HG02885 (cell line): ENCODE measurements at regions not wholly inside any gene's neighbourhood (a gene's known extent, or its start where the extent isn't known, plus 50 kb on each side); places are given as distances from the start of the nearest gene placed in this dataset.

ENCODE experiments used
- ATAC-seq: cut with Tn5 transposase; IDR thresholded peaks from one replicate; pipeline ENCODE4 v1.9.1; 2021; ENCODE audit warnings: mild to moderate bottlenecking; ENCODE audit not compliant: unreplicated experiment, poor library complexity

GRCh38 chr3:70583682-70584081 is 271.2 kb upstream of the MDFIC2 start:
- no peak for ATAC-seq

- no peak for ATAC-seq
These were observed 270.4 kb upstream of the MDFIC2 start for GRCh38 chr3:70582803-70583202.

- no peak for ATAC-seq
These were observed 267.6 kb upstream of the MDFIC2 start for GRCh38 chr3:70580021-70580420.

- ATAC-seq = no peak
These were observed 259.3 kb upstream of the MDFIC2 start for GRCh38 chr3:70571696-70572095.

DNA sequence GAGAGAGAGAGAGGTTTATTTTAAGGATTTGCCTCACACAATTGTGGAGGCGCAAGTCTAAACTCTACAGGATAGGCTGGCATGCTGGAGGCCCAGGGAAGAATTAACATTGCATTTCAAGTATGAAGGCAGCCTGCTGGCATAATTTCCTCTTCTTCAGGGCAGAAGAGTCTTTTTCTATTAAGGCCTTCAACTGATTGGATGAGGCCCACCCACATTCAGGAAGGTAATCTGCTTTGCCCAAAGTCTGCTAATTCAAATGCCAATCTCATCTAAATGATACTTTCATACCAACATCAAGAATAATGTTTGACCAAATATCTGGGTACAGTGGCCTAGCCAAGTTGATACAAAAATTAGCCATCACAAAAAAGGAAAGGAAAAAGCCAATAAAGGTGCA is 258.1 kb upstream of the MDFIC2 start:
- ATAC-seq = no peak

GRCh38 chr3:70568626-70569025 is 256.2 kb upstream of the MDFIC2 start:
- ATAC-seq = no peak

GRCh38 chr3:70565861-70566260 is 253.4 kb upstream of the MDFIC2 start:
- ATAC-seq = no peak

GRCh38 chr3:70564552-70564951 is 252.1 kb upstream of the MDFIC2 start:
- ATAC-seq = no peak

DNA sequence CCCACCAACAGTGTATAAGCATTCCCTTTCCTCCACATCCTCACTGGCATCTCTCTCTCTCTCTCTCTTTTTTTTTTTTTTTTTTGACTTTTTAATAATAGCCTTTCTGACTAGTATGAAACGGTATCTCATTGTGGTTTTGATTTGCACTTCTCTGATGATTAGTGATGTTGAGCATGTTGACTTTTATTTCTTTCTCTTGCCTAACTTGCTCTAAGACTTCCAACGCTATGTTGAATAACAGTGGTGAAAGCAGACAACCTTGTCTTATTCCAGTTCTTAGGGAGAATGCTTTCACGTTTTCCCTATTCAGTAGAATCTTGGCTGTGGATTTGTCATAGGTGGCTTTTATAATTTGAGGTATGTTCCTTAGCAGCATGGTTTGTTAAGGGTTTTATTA is 249.4 kb upstream of the MDFIC2 start:
- no peak for ATAC-seq

- no peak for ATAC-seq
These were observed 246.5 kb upstream of the MDFIC2 start for GRCh38 chr3:70558956-70559355.

DNA sequence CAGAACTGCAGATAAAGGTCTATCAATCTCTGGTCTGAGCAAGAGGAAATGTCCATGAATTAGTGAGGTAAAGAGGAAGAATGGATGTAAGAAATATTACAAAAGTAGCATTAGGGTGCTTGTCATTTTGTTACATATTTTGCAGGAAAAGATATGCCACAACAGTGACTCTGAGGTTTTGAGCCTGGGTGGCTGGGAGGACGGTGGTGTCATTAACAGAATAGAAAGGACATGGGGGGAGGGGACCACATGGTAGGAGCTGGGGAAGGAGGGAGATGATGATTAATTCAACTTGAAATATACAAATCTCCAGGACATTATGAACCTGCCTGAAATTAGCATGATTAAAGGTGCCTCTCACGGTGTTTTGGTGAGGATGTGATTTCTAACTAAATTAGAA is 245.5 kb upstream of the MDFIC2 start:
- no peak for ATAC-seq

GRCh38 chr3:70556056-70556455 is 243.6 kb upstream of the MDFIC2 start:
- ATAC-seq = no peak

- no peak for ATAC-seq
These were observed 241.7 kb upstream of the MDFIC2 start for GRCh38 chr3:70554170-70554569.

- peak; percentile 96 for ATAC-seq
These were observed 238.4 kb upstream of the MDFIC2 start for GRCh38 chr3:70550723-70551319.

GRCh38 chr3:70546679-70547078 is 234.2 kb upstream of the MDFIC2 start:
- no peak for ATAC-seq

GRCh38 chr3:70543493-70543892 is 231.1 kb upstream of the MDFIC2 start:
- ATAC-seq = no peak

GRCh38 chr3:70539908-70540307 is 227.5 kb upstream of the MDFIC2 start:
- ATAC-seq = no peak

DNA sequence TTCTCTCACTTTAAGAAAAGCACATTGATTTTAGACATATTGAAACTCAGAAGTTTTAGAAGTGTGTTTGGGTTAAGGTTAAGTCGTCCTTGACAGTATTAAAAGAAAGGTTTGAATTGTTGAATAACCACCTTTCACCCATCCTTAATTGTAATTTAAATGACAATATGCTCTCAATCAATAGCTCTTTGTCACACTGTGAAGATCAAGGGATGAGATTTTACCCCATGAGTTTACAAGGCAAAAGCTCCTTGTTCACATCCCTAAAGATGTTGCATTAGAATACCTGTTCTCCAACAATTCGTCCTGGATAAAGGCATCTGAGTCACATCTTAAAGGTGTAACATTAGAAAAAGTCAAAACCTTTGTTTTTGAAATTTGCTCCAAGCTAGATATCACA is 220.4 kb upstream of the MDFIC2 start:
- ATAC-seq = no peak

DNA sequence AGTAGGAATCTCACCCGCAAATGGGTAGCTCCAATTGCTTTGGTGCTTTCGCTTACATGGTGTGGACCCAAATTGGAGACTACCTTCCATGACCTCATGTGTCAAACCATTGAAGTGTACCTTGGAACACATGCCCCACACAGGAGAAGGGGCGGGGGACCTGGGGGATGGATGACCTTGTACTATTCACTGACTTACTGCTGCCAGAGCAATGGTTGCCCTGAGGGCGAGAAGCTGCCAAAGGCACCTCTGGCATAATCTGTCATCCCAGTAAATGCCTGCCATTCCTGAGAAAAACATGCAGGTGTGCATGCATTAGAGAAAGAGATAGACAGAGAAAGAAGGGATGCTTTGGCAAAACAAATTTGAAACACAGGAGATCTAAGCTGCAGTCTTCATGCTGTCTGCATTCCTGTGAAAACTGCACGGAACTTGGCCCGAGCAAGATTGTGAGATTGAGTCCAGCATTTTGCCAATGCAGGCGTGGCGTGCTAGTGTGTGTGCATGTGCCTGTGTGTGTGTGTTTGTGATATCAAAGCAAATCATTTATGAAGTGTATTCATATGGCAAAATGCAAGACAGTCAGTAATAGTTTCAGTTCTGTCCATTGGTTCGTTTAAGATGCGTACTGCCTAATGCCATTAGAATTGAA is 219.5 kb upstream of the MDFIC2 start:
- no peak for ATAC-seq

DNA sequence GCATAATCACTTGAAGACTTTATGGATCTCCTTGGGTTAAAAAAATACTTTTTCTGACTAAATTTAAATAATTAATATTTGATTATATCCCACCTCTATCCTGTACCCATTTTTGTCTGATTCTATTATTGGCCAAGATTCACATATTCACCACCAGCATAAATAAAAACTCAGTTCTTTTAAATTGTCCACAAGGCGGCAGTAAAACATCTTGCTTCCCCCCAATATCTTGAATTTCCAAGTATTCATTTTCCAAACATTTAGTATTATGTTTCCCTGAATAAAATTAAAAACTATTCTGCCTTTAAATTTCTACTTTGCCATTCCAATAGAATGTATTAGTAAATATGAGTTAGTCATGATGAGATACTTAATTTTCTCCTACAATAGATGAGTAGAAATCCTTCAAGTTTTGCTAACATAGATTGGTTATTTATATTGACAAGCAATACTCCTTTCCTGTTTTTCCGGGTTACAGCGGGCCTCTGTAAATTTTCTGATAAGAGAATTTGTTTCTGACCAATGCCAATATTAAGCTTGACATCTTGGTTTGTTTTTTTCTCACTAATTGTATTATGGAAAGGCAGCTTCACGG is 218.7 kb upstream of the MDFIC2 start:
- ATAC-seq = no peak

GRCh38 chr3:70530626-70531025 is 218.2 kb upstream of the MDFIC2 start:
- no peak for ATAC-seq

- ATAC-seq = no peak
These were observed 214.6 kb upstream of the MDFIC2 start for GRCh38 chr3:70527026-70527425.
